ENCODE measurements at regions not wholly inside any gene's neighbourhood (a gene's known extent, or its start where the extent isn't known, plus 50 kb on each side); places are given as distances from the start of the nearest gene placed in this dataset.

DNA sequence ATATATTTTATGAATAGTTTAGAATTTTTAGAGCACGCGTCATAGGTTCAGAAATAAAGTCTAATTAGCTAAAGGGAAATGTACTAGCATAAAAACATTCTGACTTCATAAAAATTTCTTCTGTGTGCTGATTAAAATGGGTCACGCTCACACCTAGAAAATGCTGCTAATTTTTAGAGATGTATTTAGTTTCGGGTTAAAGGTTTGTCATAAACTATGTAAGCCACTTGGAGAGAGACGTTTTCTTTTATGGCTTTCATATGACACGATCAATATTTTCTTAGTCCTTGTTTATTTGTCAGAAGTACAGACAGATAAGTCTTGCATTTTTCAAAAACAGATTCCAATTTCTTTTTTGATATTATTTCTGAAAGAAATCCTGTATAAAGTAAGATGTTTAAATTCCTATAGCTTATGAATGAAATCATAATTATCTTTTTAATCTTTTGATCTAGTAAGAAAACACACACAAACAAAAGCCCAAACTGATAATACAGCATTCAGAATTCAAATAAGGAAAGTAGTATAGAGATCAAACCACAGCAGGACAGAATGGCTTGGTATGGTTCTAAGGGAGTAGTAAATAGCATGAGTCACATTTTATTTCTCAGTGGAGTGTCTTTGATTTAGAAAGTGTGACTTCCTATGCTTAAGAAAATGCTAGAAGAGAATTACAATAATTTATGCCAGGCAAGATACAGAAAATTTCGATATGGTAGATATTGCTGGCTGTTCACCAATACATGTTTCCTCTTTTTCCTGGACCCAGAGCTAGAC, 236.6 kb downstream of the GPD2 start:
- no peak overlapping the region for H4K8ac ChIP-seq (ENCODE audit: low read depth, low read length)
- no CpG with 5 or more reads among the region's 7 CpGs for WGBS (ENCODE audit: extremely low coverage, insufficient coverage, low lambda C conversion rate)
- no peak overlapping the region for H3K56ac ChIP-seq (ENCODE audit: low read length)

GRCh38 chr2:156673333-156673615, 237.1 kb downstream of the GPD2 start:
- H3K27ac ChIP-seq (ENCODE audit: low read depth, low read length), result no peak overlapping the region
- no peak overlapping the region for H4K8ac ChIP-seq (ENCODE audit: low read depth, low read length)
- H2BK5ac ChIP-seq (ENCODE audit: low read length), result no peak overlapping the region
- no peaks in the 10 kb centered on the region for H3K27me3 ChIP-seq (ENCODE audit: insufficient read depth, low read length, poor library complexity)
- peaks cover 2% of the 10 kb centered on the region for H3K4me1 ChIP-seq (ENCODE audit: control insufficient read depth, low read depth, low read length)
- H3K18ac ChIP-seq (ENCODE audit: low read length), result no peak overlapping the region
- no peaks in the 10 kb centered on the region for H3K36me3 ChIP-seq (ENCODE audit: control insufficient read depth, insufficient read depth, low read length)
- H3K4me3 ChIP-seq (ENCODE audit: low read length), result no peak overlapping the region
- DNase-seq, result peak; percentile 91
- no peak overlapping the region for H3K4ac ChIP-seq (ENCODE audit: low read depth, low read length)
- no peak overlapping the region for H3K23ac ChIP-seq (ENCODE audit: low read length)
- no peaks in the 10 kb centered on the region for H3K79me2 ChIP-seq (ENCODE audit: control insufficient read depth, insufficient read depth, low read length)
- no peak overlapping the region for H2BK120ac ChIP-seq (ENCODE audit: low read depth, low read length)
- H3K79me1 ChIP-seq (ENCODE audit: low read length), result no peaks in the 10 kb centered on the region
- no peak overlapping the region for H2BK15ac ChIP-seq (replicated peaks; ENCODE audit: low read depth)
- no CpG with 5 or more reads among the region's 2 CpGs for WGBS (ENCODE audit: extremely low coverage, insufficient coverage, low lambda C conversion rate)
- no peak overlapping the region for H3K4me2 ChIP-seq (ENCODE audit: low read length)
- no peak overlapping the region for H4K5ac ChIP-seq (ENCODE audit: low read length)
- no peak overlapping the region for H3K9ac ChIP-seq (ENCODE audit: low read length)
- H2AK5ac ChIP-seq (ENCODE audit: low read length), result no peak overlapping the region
- no peak overlapping the region for H3K56ac ChIP-seq (ENCODE audit: low read length)

More for the DNA sequence above, 236.6 kb downstream of the GPD2 start:
- no peak overlapping the region for H4K5ac ChIP-seq (ENCODE audit: low read length)
- no peak overlapping the region for H3K4me3 ChIP-seq (ENCODE audit: low read length)
- H3K4ac ChIP-seq (ENCODE audit: low read depth, low read length), result no peak overlapping the region
- H3K79me2 ChIP-seq (ENCODE audit: control insufficient read depth, insufficient read depth, low read length), result no peaks in the 10 kb centered on the region
- no peaks in the 10 kb centered on the region for H3K36me3 ChIP-seq (ENCODE audit: control insufficient read depth, insufficient read depth, low read length)
- H3K23ac ChIP-seq (ENCODE audit: low read length), result no peak overlapping the region
- H3K27ac ChIP-seq (ENCODE audit: low read depth, low read length), result no peak overlapping the region
- H3K4me2 ChIP-seq (ENCODE audit: low read length), result no peak overlapping the region
- H3K27me3 ChIP-seq (ENCODE audit: insufficient read depth, low read length, poor library complexity), result no peaks in the 10 kb centered on the region
- H3K4me1 ChIP-seq (ENCODE audit: control insufficient read depth, low read depth, low read length), result peaks cover 2% of the 10 kb centered on the region
- H3K9ac ChIP-seq (ENCODE audit: low read length), result no peak overlapping the region
- no peak overlapping the region for H2BK15ac ChIP-seq (replicated peaks; ENCODE audit: low read depth)
- H3K79me1 ChIP-seq (ENCODE audit: low read length), result no peaks in the 10 kb centered on the region
- no peak overlapping the region for H2BK120ac ChIP-seq (ENCODE audit: low read depth, low read length)
- no peak for DNase-seq
- H2AK5ac ChIP-seq (ENCODE audit: low read length), result no peak overlapping the region
- H2BK5ac ChIP-seq (ENCODE audit: low read length), result no peak overlapping the region
- H3K18ac ChIP-seq (ENCODE audit: low read length), result no peak overlapping the region

GRCh38 chr2:156673981-156674380, 237.8 kb downstream of the GPD2 start:
- no peak overlapping the region for H3K18ac ChIP-seq (ENCODE audit: low read length)
- no peaks in the 10 kb centered on the region for H3K79me2 ChIP-seq (ENCODE audit: control insufficient read depth, insufficient read depth, low read length)
- no peak overlapping the region for H4K5ac ChIP-seq (ENCODE audit: low read length)
- peak overlapping the region; percentile 7 for H2BK15ac ChIP-seq (replicated peaks; ENCODE audit: low read depth)
- no peaks in the 10 kb centered on the region for H3K79me1 ChIP-seq (ENCODE audit: low read length)
- H2BK120ac ChIP-seq (ENCODE audit: low read depth, low read length), result no peak overlapping the region
- H2AK5ac ChIP-seq (ENCODE audit: low read length), result no peak overlapping the region
- H3K4me3 ChIP-seq (ENCODE audit: low read length), result no peak overlapping the region
- H3K56ac ChIP-seq (ENCODE audit: low read length), result no peak overlapping the region
- no peak overlapping the region for H2BK5ac ChIP-seq (ENCODE audit: low read length)
- no peak overlapping the region for H4K8ac ChIP-seq (ENCODE audit: low read depth, low read length)
- H3K9ac ChIP-seq (ENCODE audit: low read length), result no peak overlapping the region
- no peaks in the 10 kb centered on the region for H3K36me3 ChIP-seq (ENCODE audit: control insufficient read depth, insufficient read depth, low read length)
- H3K27ac ChIP-seq (ENCODE audit: low read depth, low read length), result no peak overlapping the region
- no peak overlapping the region for H3K4me2 ChIP-seq (ENCODE audit: low read length)
- peaks cover 2% of the 10 kb centered on the region for H3K4me1 ChIP-seq (ENCODE audit: control insufficient read depth, low read depth, low read length)
- no CpG with 5 or more reads among the region's 2 CpGs for WGBS (ENCODE audit: extremely low coverage, insufficient coverage, low lambda C conversion rate)
- no peaks in the 10 kb centered on the region for H3K27me3 ChIP-seq (ENCODE audit: insufficient read depth, low read length, poor library complexity)
- H3K4ac ChIP-seq (ENCODE audit: low read depth, low read length), result no peak overlapping the region
- no peak overlapping the region for H3K23ac ChIP-seq (ENCODE audit: low read length)
- no peak for DNase-seq

GRCh38 chr2:156675896-156676295, 239.7 kb downstream of the GPD2 start:
- Histone ChIP-seq H3K56ac (ENCODE audit: low read length) (peak overlapping the region; percentile 22), H3K18ac (ENCODE audit: low read length) (peak overlapping the region; percentile 14), H4K8ac (ENCODE audit: low read depth, low read length) (no peak overlapping the region), H2BK5ac (ENCODE audit: low read length) (no peak overlapping the region), H4K5ac (ENCODE audit: low read length) (no peak overlapping the region), H2BK120ac (ENCODE audit: low read depth, low read length) (no peak overlapping the region), H3K27me3 (ENCODE audit: insufficient read depth, low read length, poor library complexity) (no peaks in the 10 kb centered on the region), H3K4ac (ENCODE audit: low read depth, low read length) (no peak overlapping the region), H3K4me1 (ENCODE audit: control insufficient read depth, low read depth, low read length) (peaks cover 2% of the 10 kb centered on the region), H3K4me2 (ENCODE audit: low read length) (no peak overlapping the region), H3K79me1 (ENCODE audit: low read length) (no peaks in the 10 kb centered on the region), H2BK15ac (replicated peaks; ENCODE audit: low read depth) (peak overlapping the region; percentile 57), H2AK5ac (ENCODE audit: low read length) (peak overlapping the region; percentile 15), H3K36me3 (ENCODE audit: control insufficient read depth, insufficient read depth, low read length) (no peaks in the 10 kb centered on the region), H3K27ac (ENCODE audit: low read depth, low read length) (no peak overlapping the region), H3K79me2 (ENCODE audit: control insufficient read depth, insufficient read depth, low read length) (no peaks in the 10 kb centered on the region), H3K4me3 (ENCODE audit: low read length) (no peak overlapping the region), H3K23ac (ENCODE audit: low read length) (no peak overlapping the region), H3K9ac (ENCODE audit: low read length) (no peak overlapping the region)
- WGBS (ENCODE audit: extremely low coverage, insufficient coverage, low lambda C conversion rate), result 100% methylated on average over 1 of the region's 3 CpGs
- no peak for DNase-seq

DNA sequence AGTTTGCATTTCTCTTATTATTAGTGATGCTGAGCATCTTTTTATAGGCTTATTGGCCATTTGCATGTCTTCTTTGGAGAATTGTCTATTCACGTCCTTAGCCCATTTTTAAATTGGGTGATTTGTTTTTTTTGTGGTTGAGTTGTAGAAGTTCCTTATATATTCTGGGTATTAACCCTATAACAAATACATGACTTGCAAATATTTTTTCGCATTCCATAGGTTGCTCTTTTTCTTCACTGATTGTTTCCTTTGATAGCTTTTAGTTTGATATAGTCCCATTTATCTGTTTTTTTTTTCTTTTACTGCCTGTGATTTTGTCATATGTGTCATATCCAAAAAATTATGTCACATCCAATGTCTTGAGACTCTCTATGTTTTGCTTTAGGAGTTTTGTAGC, 243.6 kb downstream of the GPD2 start:
- no peak overlapping the region for H3K4me2 ChIP-seq (ENCODE audit: low read length)
- H4K5ac ChIP-seq (ENCODE audit: low read length), result no peak overlapping the region
- H3K27me3 ChIP-seq (ENCODE audit: insufficient read depth, low read length, poor library complexity), result no peaks in the 10 kb centered on the region
- no peak overlapping the region for H3K4ac ChIP-seq (ENCODE audit: low read depth, low read length)
- H3K9ac ChIP-seq (ENCODE audit: low read length), result no peak overlapping the region
- no peaks in the 10 kb centered on the region for H3K36me3 ChIP-seq (ENCODE audit: control insufficient read depth, insufficient read depth, low read length)
- H3K56ac ChIP-seq (ENCODE audit: low read length), result no peak overlapping the region
- no peak overlapping the region for H3K4me3 ChIP-seq (ENCODE audit: low read length)
- WGBS (ENCODE audit: extremely low coverage, insufficient coverage, low lambda C conversion rate), result no CpG with 5 or more reads among the region's 2 CpGs
- no peaks in the 10 kb centered on the region for H3K79me1 ChIP-seq (ENCODE audit: low read length)
- H2AK5ac ChIP-seq (ENCODE audit: low read length), result no peak overlapping the region
- H2BK5ac ChIP-seq (ENCODE audit: low read length), result no peak overlapping the region
- H3K23ac ChIP-seq (ENCODE audit: low read length), result no peak overlapping the region
- H3K4me1 ChIP-seq (ENCODE audit: control insufficient read depth, low read depth, low read length), result peaks cover 9% of the 10 kb centered on the region
- no peaks in the 10 kb centered on the region for H3K79me2 ChIP-seq (ENCODE audit: control insufficient read depth, insufficient read depth, low read length)
- no peak overlapping the region for H4K8ac ChIP-seq (ENCODE audit: low read depth, low read length)
- no peak overlapping the region for H2BK15ac ChIP-seq (replicated peaks; ENCODE audit: low read depth)
- H3K18ac ChIP-seq (ENCODE audit: low read length), result no peak overlapping the region
- H2BK120ac ChIP-seq (ENCODE audit: low read depth, low read length), result no peak overlapping the region
- H3K27ac ChIP-seq (ENCODE audit: low read depth, low read length), result no peak overlapping the region
- no peak for DNase-seq

DNA sequence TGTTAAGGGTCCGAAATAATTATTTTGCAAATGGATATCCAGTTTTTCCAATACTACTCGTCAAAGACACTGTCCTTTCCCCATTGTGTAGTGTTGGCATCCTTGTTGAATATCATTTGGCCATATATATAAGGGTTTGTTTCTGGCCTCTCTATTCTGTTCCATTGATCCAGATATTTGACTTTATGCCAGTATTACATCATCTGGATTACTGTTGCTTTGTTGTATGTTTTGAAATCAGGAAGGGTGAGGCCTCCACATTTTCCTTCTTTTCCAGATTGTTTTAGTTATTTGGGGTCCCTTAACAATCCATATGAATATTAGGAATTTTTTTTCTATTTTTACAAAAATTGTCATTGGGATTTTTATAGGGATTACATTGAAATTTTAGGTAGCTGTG, 244.1 kb downstream of the GPD2 start:
- H3K9ac ChIP-seq (ENCODE audit: low read length), result no peak overlapping the region
- H3K56ac ChIP-seq (ENCODE audit: low read length), result no peak overlapping the region
- peaks cover 9% of the 10 kb centered on the region for H3K4me1 ChIP-seq (ENCODE audit: control insufficient read depth, low read depth, low read length)
- DNase-seq, result no peak
- no peak overlapping the region for H2BK5ac ChIP-seq (ENCODE audit: low read length)
- no peak overlapping the region for H2BK120ac ChIP-seq (ENCODE audit: low read depth, low read length)
- H3K4me2 ChIP-seq (ENCODE audit: low read length), result no peak overlapping the region
- H3K4ac ChIP-seq (ENCODE audit: low read depth, low read length), result no peak overlapping the region
- no peak overlapping the region for H4K8ac ChIP-seq (ENCODE audit: low read depth, low read length)
- H2BK15ac ChIP-seq (replicated peaks; ENCODE audit: low read depth), result no peak overlapping the region
- H3K27me3 ChIP-seq (ENCODE audit: insufficient read depth, low read length, poor library complexity), result no peaks in the 10 kb centered on the region
- no peaks in the 10 kb centered on the region for H3K79me2 ChIP-seq (ENCODE audit: control insufficient read depth, insufficient read depth, low read length)
- H3K23ac ChIP-seq (ENCODE audit: low read length), result no peak overlapping the region
- no CpG with 5 or more reads among the region's 2 CpGs for WGBS (ENCODE audit: extremely low coverage, insufficient coverage, low lambda C conversion rate)
- H3K27ac ChIP-seq (ENCODE audit: low read depth, low read length), result no peak overlapping the region
- no peaks in the 10 kb centered on the region for H3K79me1 ChIP-seq (ENCODE audit: low read length)
- H4K5ac ChIP-seq (ENCODE audit: low read length), result no peak overlapping the region
- H3K36me3 ChIP-seq (ENCODE audit: control insufficient read depth, insufficient read depth, low read length), result no peaks in the 10 kb centered on the region
- no peak overlapping the region for H3K4me3 ChIP-seq (ENCODE audit: low read length)
- H3K18ac ChIP-seq (ENCODE audit: low read length), result no peak overlapping the region
- no peak overlapping the region for H2AK5ac ChIP-seq (ENCODE audit: low read length)
